Astrocyte (in vitro differentiated cells and primary cell): ENCODE measurements at regions not wholly inside any gene's neighbourhood (a gene's known extent, or its start where the extent isn't known, plus 50 kb on each side); places are given as distances from the start of the nearest gene placed in this dataset.

ENCODE experiments used
- DNase-seq: peaks from one replicate; pipeline ENCODE4 v3.0.0-alpha.2; 2010; ENCODE audit warnings: low read depth
- FAIRE-seq: peaks from 2 replicates; lab custom pipeline; 2011; peaks lifted over from hg19 to GRCh38; lab: Jason Lieb, UNC
- H2AFZ ChIP-seq: 2 replicates; pipeline ENCODE4 v1.6.0; 2012; ENCODE audit warnings: low read depth, low read length, inconsistent platforms
- H3K27ac ChIP-seq: 2 replicates; pipeline ENCODE4 v1.5.1; 2011; ENCODE audit warnings: low read depth, low read length, inconsistent platforms
- H3K27me3 ChIP-seq: 2 replicates; pipeline ENCODE4 v1.6.0; 2011; ENCODE audit warnings: low read length, inconsistent platforms; ENCODE audit not compliant: insufficient read depth
- H3K36me3 ChIP-seq: 2 replicates; pipeline ENCODE4 v1.5.1; 2011; ENCODE audit warnings: low read length, inconsistent platforms; ENCODE audit not compliant: insufficient read depth
- H3K4me1 ChIP-seq: 2 replicates; pipeline ENCODE4 v1.5.1; 2011; ENCODE audit warnings: low read length, inconsistent platforms; ENCODE audit not compliant: insufficient read depth
- H3K4me2 ChIP-seq: 2 replicates; pipeline ENCODE4 v1.6.0; 2012; ENCODE audit warnings: low read length, inconsistent platforms
- H3K4me3 ChIP-seq: 2 replicates; pipeline ENCODE4 v1.5.1; 2011; ENCODE audit warnings: low read depth, mild to moderate bottlenecking, low read length, inconsistent platforms; ENCODE audit not compliant: insufficient read depth
- H3K79me2 ChIP-seq: 2 replicates; pipeline ENCODE4 v1.6.0; 2012; ENCODE audit warnings: mild to moderate bottlenecking, low read length, inconsistent platforms; ENCODE audit not compliant: insufficient read depth
- H3K9ac ChIP-seq: 2 replicates; pipeline ENCODE4 v1.6.0; 2012; ENCODE audit warnings: mild to moderate bottlenecking, low read length, inconsistent platforms
- H3K9me3 ChIP-seq: 2 replicates; pipeline ENCODE4 v1.5.1; 2012; ENCODE audit warnings: low read depth, mild to moderate bottlenecking, low read length, inconsistent platforms; ENCODE audit not compliant: insufficient read depth
- H4K20me1 ChIP-seq: 2 replicates; pipeline ENCODE4 v1.6.0; 2012; ENCODE audit warnings: low read length, inconsistent platforms; ENCODE audit not compliant: insufficient read depth
- H3K27ac Mint-ChIP-seq: one replicate; pipeline ENCODE4 v1.8.0; 2021; ENCODE audit warnings: mild to moderate bottlenecking, mixed read lengths; ENCODE audit not compliant: unreplicated experiment
- H3K27me3 Mint-ChIP-seq: one replicate; pipeline ENCODE4 v1.8.0; 2021; ENCODE audit warnings: low read depth, mixed read lengths; ENCODE audit not compliant: unreplicated experiment
- H3K36me3 Mint-ChIP-seq: one replicate; pipeline ENCODE4 v1.8.0; 2021; ENCODE audit warnings: low read depth, mixed read lengths; ENCODE audit not compliant: unreplicated experiment
- H3K4me1 Mint-ChIP-seq: one replicate; pipeline ENCODE4 v1.8.0; 2021; ENCODE audit warnings: low read depth, mixed read lengths; ENCODE audit not compliant: unreplicated experiment
- H3K4me3 Mint-ChIP-seq: one replicate; pipeline ENCODE4 v1.8.0; 2021; ENCODE audit warnings: mild to moderate bottlenecking, moderate library complexity, mixed read lengths; ENCODE audit not compliant: unreplicated experiment
- H3K9me3 Mint-ChIP-seq: one replicate; pipeline ENCODE4 v1.8.0; 2021; ENCODE audit warnings: mild to moderate bottlenecking, mixed read lengths; ENCODE audit not compliant: unreplicated experiment
- EZH2 ChIP-seq: IDR thresholded peaks from 2 replicates; pipeline ENCODE4 v1.6.1; 2012; ENCODE audit warnings: mild to moderate bottlenecking, low read length, inconsistent platforms; ENCODE audit not compliant: insufficient read depth
- TF ChIP-seq, protein P1 (sequence below): IDR thresholded peaks from 2 replicates; pipeline ENCODE4 v1.5.1; 2011; ENCODE audit warnings: low read depth, mild to moderate bottlenecking, inconsistent platforms, low read length, moderate library complexity; ENCODE audit not compliant: insufficient read depth

GRCh38 chr9:82115331-82115730 lies 126.8 kb downstream of the SPATA31D1 start:
- Mint-ChIP-seq H3K4me3 (no peak overlapping the region), H3K27me3 (no peaks in the 10 kb centered on the region), H3K9me3 (no peaks in the 10 kb centered on the region), H3K27ac (no peak overlapping the region), H3K4me1 (no peaks in the 10 kb centered on the region), H3K36me3 (no peaks in the 10 kb centered on the region)
- Histone ChIP-seq H3K4me1 (no peaks in the 10 kb centered on the region), H3K36me3 (no peaks in the 10 kb centered on the region), H3K4me2 (no peak overlapping the region), H3K27me3 (no peaks in the 10 kb centered on the region), H3K27ac (no peak overlapping the region), H3K9me3 (no peaks in the 10 kb centered on the region), H3K9ac (no peak overlapping the region), H3K79me2 (no peaks in the 10 kb centered on the region), H3K4me3 (no peak overlapping the region), H2AFZ (no peak overlapping the region), H4K20me1 (no peaks in the 10 kb centered on the region)
- FAIRE-seq: no peak
- TF ChIP-seq, protein P1, sequence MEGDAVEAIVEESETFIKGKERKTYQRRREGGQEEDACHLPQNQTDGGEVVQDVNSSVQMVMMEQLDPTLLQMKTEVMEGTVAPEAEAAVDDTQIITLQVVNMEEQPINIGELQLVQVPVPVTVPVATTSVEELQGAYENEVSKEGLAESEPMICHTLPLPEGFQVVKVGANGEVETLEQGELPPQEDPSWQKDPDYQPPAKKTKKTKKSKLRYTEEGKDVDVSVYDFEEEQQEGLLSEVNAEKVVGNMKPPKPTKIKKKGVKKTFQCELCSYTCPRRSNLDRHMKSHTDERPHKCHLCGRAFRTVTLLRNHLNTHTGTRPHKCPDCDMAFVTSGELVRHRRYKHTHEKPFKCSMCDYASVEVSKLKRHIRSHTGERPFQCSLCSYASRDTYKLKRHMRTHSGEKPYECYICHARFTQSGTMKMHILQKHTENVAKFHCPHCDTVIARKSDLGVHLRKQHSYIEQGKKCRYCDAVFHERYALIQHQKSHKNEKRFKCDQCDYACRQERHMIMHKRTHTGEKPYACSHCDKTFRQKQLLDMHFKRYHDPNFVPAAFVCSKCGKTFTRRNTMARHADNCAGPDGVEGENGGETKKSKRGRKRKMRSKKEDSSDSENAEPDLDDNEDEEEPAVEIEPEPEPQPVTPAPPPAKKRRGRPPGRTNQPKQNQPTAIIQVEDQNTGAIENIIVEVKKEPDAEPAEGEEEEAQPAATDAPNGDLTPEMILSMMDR: no peak
- TF ChIP-seq EZH2: no peak
- DNase-seq: no peak

GRCh38 chr9:82115900-82116299 lies 127.3 kb downstream of the SPATA31D1 start:
- Mint-ChIP-seq H3K27me3 (no peaks in the 10 kb centered on the region), H3K4me1 (no peaks in the 10 kb centered on the region), H3K9me3 (no peaks in the 10 kb centered on the region), H3K27ac (no peak overlapping the region), H3K36me3 (no peaks in the 10 kb centered on the region), H3K4me3 (no peak overlapping the region)
- H3K4me1 ChIP-seq: no peaks in the 10 kb centered on the region
- no peak overlapping the region for H3K9ac ChIP-seq
- no peaks in the 10 kb centered on the region for H4K20me1 ChIP-seq
- H3K79me2 ChIP-seq: no peaks in the 10 kb centered on the region
- no peaks in the 10 kb centered on the region for H3K36me3 ChIP-seq
- H3K4me2 ChIP-seq: no peak overlapping the region
- no peaks in the 10 kb centered on the region for H3K9me3 ChIP-seq
- TF ChIP-seq EZH2: no peak
- TF ChIP-seq, protein P1: no peak
- no peak overlapping the region for H3K27ac ChIP-seq
- no peak for DNase-seq
- no peak overlapping the region for H3K4me3 ChIP-seq
- no peak for FAIRE-seq
- no peaks in the 10 kb centered on the region for H3K27me3 ChIP-seq
- H2AFZ ChIP-seq: no peak overlapping the region

DNA sequence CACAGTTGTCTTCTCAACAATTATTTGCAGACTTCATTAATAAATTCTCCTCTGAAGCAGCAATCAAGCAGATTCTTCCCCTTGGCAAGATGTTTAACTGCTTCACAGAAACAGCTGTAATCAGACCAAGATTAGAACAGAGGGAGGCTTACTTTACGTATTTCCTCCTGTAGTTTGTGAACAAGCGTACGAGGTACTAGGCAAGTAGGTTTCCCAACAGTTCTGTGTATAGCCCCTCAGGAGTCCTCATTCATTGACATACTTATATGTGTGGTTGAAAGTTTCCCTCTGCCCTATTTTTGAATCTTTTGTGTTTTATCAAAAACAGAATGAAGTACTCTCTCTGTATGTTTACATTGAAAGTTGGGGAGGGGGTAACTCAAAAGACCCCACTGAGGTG lies 128.0 kb downstream of the SPATA31D1 start:
- DNase-seq (no peak), FAIRE-seq (no peak)
- Histone ChIP-seq H3K4me3 (no peak overlapping the region), H4K20me1 (no peaks in the 10 kb centered on the region), H3K79me2 (no peaks in the 10 kb centered on the region), H3K9ac (no peak overlapping the region), H2AFZ (no peak overlapping the region), H3K4me1 (no peaks in the 10 kb centered on the region), H3K27me3 (no peaks in the 10 kb centered on the region), H3K36me3 (no peaks in the 10 kb centered on the region), H3K9me3 (no peaks in the 10 kb centered on the region), H3K4me2 (no peak overlapping the region), H3K27ac (no peak overlapping the region)
- Mint-ChIP-seq H3K9me3 (no peaks in the 10 kb centered on the region), H3K36me3 (no peaks in the 10 kb centered on the region), H3K4me3 (no peak overlapping the region), H3K4me1 (no peaks in the 10 kb centered on the region), H3K27ac (no peak overlapping the region), H3K27me3 (no peaks in the 10 kb centered on the region)
- TF ChIP-seq EZH2: no peak
- TF ChIP-seq, protein P1: no peak
